ENCODE measurements at regions not wholly inside any gene's neighbourhood (a gene's known extent, or its start where the extent isn't known, plus 50 kb on each side); places are given as distances from the start of the nearest gene placed in this dataset.

- H3K9me3 ChIP-seq (replicated peaks) = no peaks in the 10 kb centered on the region
- no peak for DNase-seq
- no peaks in the 10 kb centered on the region for H3K27me3 ChIP-seq
- H3K4me1 ChIP-seq = peaks cover 26% of the 10 kb centered on the region
- no peak overlapping the region for H3K4me3 ChIP-seq
- no peaks in the 10 kb centered on the region for H3K36me3 ChIP-seq
- H3K27ac ChIP-seq = no peak overlapping the region
Observed at GRCh38 chr20:22342410-22342809, 242.0 kb downstream of the FOXA2 start.

- peak overlapping the region; percentile 34 for H3K27ac ChIP-seq
- no peak overlapping the region for H3K4me3 ChIP-seq
- peak; percentile 49 to 66 for DNase-seq
Observed at GRCh38 chr20:22341508-22341907, 242.9 kb downstream of the FOXA2 start.

GRCh38 chr20:22339946-22340345 is 244.4 kb downstream of the FOXA2 start:
- no peak overlapping the region; the same call in 1 of the 2 replicates for H3K27ac ChIP-seq
- no peak for DNase-seq

More at GRCh38 chr20:22341508-22341907, 242.9 kb downstream of the FOXA2 start:
- H3K9me3 ChIP-seq (replicated peaks) = no peaks in the 10 kb centered on the region
- no peaks in the 10 kb centered on the region for H3K27me3 ChIP-seq
- peaks cover 26% of the 10 kb centered on the region for H3K4me1 ChIP-seq
- no peaks in the 10 kb centered on the region for H3K36me3 ChIP-seq

GRCh38 chr20:22339091-22339881 is 245.1 kb downstream of the FOXA2 start:
- H3K27ac ChIP-seq = peak overlapping the region; percentile 26; the same call in 1 of the 2 replicates
- H3K36me3 ChIP-seq = no peaks in the 10 kb centered on the region
- peak; percentile 76 to 94 for DNase-seq
- peaks cover 26% of the 10 kb centered on the region for H3K4me1 ChIP-seq
- H3K9me3 ChIP-seq (replicated peaks) = no peaks in the 10 kb centered on the region
- peak overlapping the region; percentile 30 for H3K4me3 ChIP-seq
- no peaks in the 10 kb centered on the region for H3K27me3 ChIP-seq

More at GRCh38 chr20:22339946-22340345, 244.4 kb downstream of the FOXA2 start:
- H3K4me1 ChIP-seq = peaks cover 26% of the 10 kb centered on the region
- H3K4me3 ChIP-seq = no peak overlapping the region
- no peaks in the 10 kb centered on the region for H3K36me3 ChIP-seq
- no peaks in the 10 kb centered on the region for H3K9me3 ChIP-seq (replicated peaks)
- H3K27me3 ChIP-seq = no peaks in the 10 kb centered on the region

GRCh38 chr20:22338140-22338708 is 246.1 kb downstream of the FOXA2 start:
- Histone ChIP-seq H3K4me3 (no peak overlapping the region), H3K4me1 (peaks cover 26% of the 10 kb centered on the region), H3K9me3 (replicated peaks) (no peaks in the 10 kb centered on the region), H3K36me3 (no peaks in the 10 kb centered on the region), H3K27me3 (no peaks in the 10 kb centered on the region; the same call in 1 of the 2 replicates), H3K27ac (no peak overlapping the region)
- DNase-seq = no peak

- Histone ChIP-seq H3K9me3 (replicated peaks) (no peaks in the 10 kb centered on the region), H3K27me3 (no peaks in the 10 kb centered on the region; the same call in 1 of the 2 replicates), H3K4me3 (no peak overlapping the region), H3K27ac (no peak overlapping the region), H3K4me1 (peaks cover 11% of the 10 kb centered on the region), H3K36me3 (no peaks in the 10 kb centered on the region)
- DNase-seq = no peak
Observed at GRCh38 chr20:22335210-22335609, 249.2 kb downstream of the FOXA2 start.

GRCh38 chr20:22333885-22334545 is 250.4 kb downstream of the FOXA2 start:
- Histone ChIP-seq H3K9me3 (replicated peaks) (no peaks in the 10 kb centered on the region), H3K36me3 (no peaks in the 10 kb centered on the region), H3K4me1 (peaks cover 2% of the 10 kb centered on the region; the same call in 1 of the 2 replicates), H3K27ac (no peak overlapping the region), H3K27me3 (no peaks in the 10 kb centered on the region; the same call in 1 of the 2 replicates), H3K4me3 (no peak overlapping the region)
- peak; percentile 63 to 86 for DNase-seq

GRCh38 chr20:22324505-22324904 is 259.9 kb downstream of the FOXA2 start:
- DNase-seq = no peak
- no peaks in the 10 kb centered on the region for H3K4me1 ChIP-seq
- no peaks in the 10 kb centered on the region for H3K9me3 ChIP-seq (replicated peaks)
- no peak overlapping the region for H3K27ac ChIP-seq
- H3K27me3 ChIP-seq = peaks cover 5% of the 10 kb centered on the region; the same call in 1 of the 2 replicates
- no peak overlapping the region for H3K4me3 ChIP-seq
- H3K36me3 ChIP-seq = no peaks in the 10 kb centered on the region

- H3K27ac ChIP-seq = no peak overlapping the region
- H3K4me1 ChIP-seq = no peaks in the 10 kb centered on the region
- 0 out of 2 replicates have a peak, but pooled peaks cover 5% of the 10 kb centered on the region for H3K27me3 ChIP-seq
- H3K36me3 ChIP-seq = no peaks in the 10 kb centered on the region
- no peak for DNase-seq
- H3K4me3 ChIP-seq = no peak overlapping the region
- no peaks in the 10 kb centered on the region for H3K9me3 ChIP-seq (replicated peaks)
Observed at GRCh38 chr20:22322513-22322912, 261.9 kb downstream of the FOXA2 start.

- H3K9me3 ChIP-seq (replicated peaks) = no peaks in the 10 kb centered on the region
- no peak overlapping the region for H3K4me3 ChIP-seq
- H3K27ac ChIP-seq = no peak overlapping the region
- no peaks in the 10 kb centered on the region for H3K4me1 ChIP-seq
- no peak for DNase-seq
- H3K27me3 ChIP-seq = 0 out of 2 replicates have a peak, but pooled peaks cover 5% of the 10 kb centered on the region
- H3K36me3 ChIP-seq = no peaks in the 10 kb centered on the region
Observed at GRCh38 chr20:22321191-22321590, 263.2 kb downstream of the FOXA2 start.

- Histone ChIP-seq H3K27me3 (0 out of 2 replicates have a peak, but pooled peaks cover 5% of the 10 kb centered on the region), H3K4me1 (no peaks in the 10 kb centered on the region), H3K36me3 (no peaks in the 10 kb centered on the region), H3K27ac (no peak overlapping the region), H3K4me3 (no peak overlapping the region), H3K9me3 (replicated peaks) (no peaks in the 10 kb centered on the region)
- no peak for DNase-seq
Observed at GRCh38 chr20:22320245-22320915, 264.0 kb downstream of the FOXA2 start.

- H3K4me1 ChIP-seq = no peaks in the 10 kb centered on the region; the same call in 1 of the 2 replicates
- H3K27me3 ChIP-seq = peaks cover 5% of the 10 kb centered on the region; the same call in 1 of the 2 replicates
- no peaks in the 10 kb centered on the region for H3K9me3 ChIP-seq (replicated peaks)
- H3K27ac ChIP-seq = no peak overlapping the region
- no peak for DNase-seq
- H3K4me3 ChIP-seq = no peak overlapping the region
- H3K36me3 ChIP-seq = no peaks in the 10 kb centered on the region
Observed at GRCh38 chr20:22315771-22316170, 268.6 kb downstream of the FOXA2 start.

- no peaks in the 10 kb centered on the region; the same call in 1 of the 2 replicates for H3K4me1 ChIP-seq
- no peaks in the 10 kb centered on the region for H3K9me3 ChIP-seq (replicated peaks)
- no peak for DNase-seq
- no peaks in the 10 kb centered on the region for H3K36me3 ChIP-seq
- H3K27me3 ChIP-seq = peaks cover 5% of the 10 kb centered on the region; the same call in 1 of the 2 replicates
- no peak overlapping the region for H3K4me3 ChIP-seq
- H3K27ac ChIP-seq = no peak overlapping the region
Observed at GRCh38 chr20:22315073-22315472, 269.3 kb downstream of the FOXA2 start.

GRCh38 chr20:22312744-22313346 is 271.5 kb downstream of the FOXA2 start:
- DNase-seq = peak; percentile 26 to 77
- no peaks in the 10 kb centered on the region; the same call in 1 of the 2 replicates for H3K27me3 ChIP-seq

More at GRCh38 chr20:22312744-22313346, 271.5 kb downstream of the FOXA2 start:
- no peak overlapping the region for H3K4me3 ChIP-seq
- H3K27ac ChIP-seq = no peak overlapping the region
- no peaks in the 10 kb centered on the region for H3K9me3 ChIP-seq (replicated peaks)
- no peaks in the 10 kb centered on the region; the same call in 1 of the 2 replicates for H3K4me1 ChIP-seq
- no peaks in the 10 kb centered on the region for H3K36me3 ChIP-seq
